ENCODE measurements at regions not wholly inside any gene's neighbourhood (a gene's known extent, or its start where the extent isn't known, plus 50 kb on each side); places are given as distances from the start of the nearest gene placed in this dataset.

- no peak for TF ChIP-seq POLR2A (IDR thresholded peaks at IDR 0.05)
- no peak for TF ChIP-seq POLR2AphosphoS5 (IDR thresholded peaks at IDR 0.05)
- TF ChIP-seq CTCF (IDR thresholded peaks at IDR 0.05): no peak
- TF ChIP-seq EP300 (IDR thresholded peaks at IDR 0.05): no peak
Measured at GRCh38 chr9:108134486-108135128, 645.0 kb upstream of the KLF4 start.
